GM20431 (cell line): ENCODE measurements at regions not wholly inside any gene's neighbourhood (a gene's known extent, or its start where the extent isn't known, plus 50 kb on each side); places are given as distances from the start of the nearest gene placed in this dataset.
"Not testable (repeated sequence)": the region's sequence is repeated elsewhere in the genome, so short reads cannot be mapped to it uniquely, and the experiment has no call there.

Source experiments
- in situ Hi-C: fragments of 300-500 bp; cut with MseI, MboI; formaldehyde crosslinking; loops from one replicate; pipeline ENCODE4 v1.15.0; 2020; ENCODE audit warnings: low sequenced_read_pairs; ENCODE audit not compliant: unreplicated experiment

DNA sequence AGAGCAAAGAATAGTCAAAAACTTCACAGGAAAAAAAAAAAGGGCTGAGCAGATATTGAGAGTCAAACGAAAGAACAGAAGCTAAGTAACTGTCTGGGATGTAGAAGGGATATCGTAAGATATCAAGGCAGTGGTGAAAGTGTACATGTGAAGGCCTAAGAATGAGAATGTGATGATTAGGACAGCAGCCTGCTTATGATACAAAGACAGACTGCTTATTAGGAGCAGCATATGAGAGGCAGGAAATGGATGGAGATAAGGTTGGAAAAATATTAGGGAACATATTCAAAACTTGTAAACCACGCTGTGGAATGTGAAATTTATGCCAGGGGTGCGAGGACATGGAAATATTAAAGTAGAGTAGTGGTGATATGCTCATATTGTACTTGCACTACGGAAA lies 133.1 kb upstream of the FAM174A start:
- in situ Hi-C loops, result no loop called here

- in situ Hi-C loops, result no loop called here
Measured at GRCh38 chr5:100401149-100401548, 134.0 kb upstream of the FAM174A start.

DNA sequence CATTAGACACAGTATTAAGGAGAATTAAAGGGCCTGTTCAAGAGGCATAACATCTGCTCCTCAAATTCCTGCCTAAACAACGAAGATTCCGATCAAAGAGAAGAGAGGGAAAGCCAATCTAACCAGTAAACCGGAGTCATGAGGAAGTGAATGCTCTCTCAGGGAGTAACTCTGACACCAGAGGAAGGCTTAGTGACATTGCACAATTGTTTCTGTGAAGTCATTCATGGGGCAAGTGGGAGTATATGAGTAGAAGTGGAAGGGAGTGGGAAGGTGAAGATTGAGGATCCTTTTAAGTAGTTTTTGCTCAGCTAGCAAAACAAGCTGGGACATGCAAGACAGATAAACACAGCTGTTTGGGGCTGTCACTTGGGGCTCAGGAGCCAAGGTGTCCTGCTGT lies 136.4 kb upstream of the FAM174A start:
- in situ Hi-C loops, result not testable (repeated sequence)

DNA sequence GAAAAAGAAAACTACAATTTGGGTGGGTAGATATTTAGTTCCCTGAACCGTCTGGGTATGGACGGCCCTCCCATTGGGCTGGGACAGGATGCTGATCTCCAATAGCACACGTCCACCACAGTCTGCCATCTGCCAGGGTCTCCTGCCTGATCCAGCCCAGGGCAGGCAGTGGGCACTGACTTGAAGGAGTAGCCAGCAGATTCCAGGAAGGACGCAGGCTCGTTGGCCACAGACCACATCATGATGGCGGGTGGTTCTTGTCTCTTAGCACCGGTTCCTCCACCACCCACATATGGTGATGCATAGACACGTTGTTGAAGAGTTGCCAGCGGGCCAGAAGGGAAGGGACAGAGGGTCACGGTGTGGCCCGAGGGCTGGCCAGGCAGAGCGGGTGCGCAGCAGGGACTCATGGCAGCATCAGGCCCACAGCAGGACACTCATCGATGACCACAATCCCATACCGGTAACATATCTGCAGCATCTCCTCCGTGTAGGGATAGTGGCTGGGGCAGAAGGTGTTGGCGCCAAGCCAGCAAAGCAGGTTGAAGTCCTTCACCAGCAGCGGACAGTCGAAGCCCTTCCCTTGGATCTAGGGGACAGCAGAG lies 155.8 kb upstream of the FAM174A start:
- in situ Hi-C loops, result not testable (repeated sequence)

DNA sequence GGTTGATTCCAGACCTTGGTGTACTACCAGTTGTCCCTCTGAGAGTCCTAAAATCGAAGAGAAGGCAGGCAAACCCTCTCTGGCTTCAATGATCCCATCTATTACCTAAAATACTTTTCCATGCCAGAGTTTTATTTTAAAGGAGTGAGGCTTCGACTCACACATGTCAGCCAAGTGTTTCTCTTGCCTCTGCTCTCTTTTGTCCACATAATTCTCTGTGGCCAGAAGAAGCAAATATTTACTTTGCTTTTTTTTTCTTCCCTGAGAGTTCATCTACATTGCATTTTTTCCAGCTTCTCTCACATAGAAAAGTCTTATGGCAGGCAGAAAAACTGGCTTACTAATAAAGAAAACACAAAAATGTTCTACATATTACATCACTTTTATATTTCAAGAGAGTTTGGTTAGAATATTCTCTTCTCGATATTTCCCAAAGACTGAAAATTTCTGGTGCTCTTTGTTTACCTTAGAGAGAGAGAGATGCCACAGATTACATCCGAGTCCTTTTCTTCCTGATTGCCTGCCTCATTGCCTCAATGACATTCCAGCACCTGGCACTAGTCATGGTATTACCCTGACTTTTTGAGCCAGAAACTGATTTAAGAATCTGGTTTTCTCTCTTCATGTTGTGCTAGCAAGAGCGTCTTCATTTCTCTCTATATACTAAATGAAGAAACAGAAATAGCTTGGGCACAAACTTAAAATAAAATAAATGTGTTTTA lies 170.3 kb upstream of the FAM174A start:
- in situ Hi-C loops, result not testable (repeated sequence)

DNA sequence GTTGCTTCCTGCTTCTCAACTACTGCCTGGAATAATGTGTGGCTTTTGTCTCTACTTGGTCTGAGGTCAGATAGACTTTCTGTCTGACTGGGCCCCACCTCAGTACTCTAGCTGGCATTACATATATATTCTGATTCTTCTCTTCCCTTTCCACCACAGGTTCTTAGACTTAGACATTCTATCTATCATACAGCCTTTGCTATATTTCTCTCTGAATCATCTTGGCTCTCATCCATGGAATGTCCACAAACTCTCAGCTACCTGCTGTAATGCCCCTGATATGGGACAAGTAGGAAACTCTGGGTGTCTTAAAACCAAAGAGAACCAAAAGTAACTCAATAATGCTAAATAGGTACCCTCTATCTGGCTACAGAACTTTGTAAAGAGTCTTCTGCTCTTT lies 170.8 kb upstream of the FAM174A start:
- in situ Hi-C loops, result not testable (repeated sequence)

GRCh38 chr5:100359998-100360397 lies 175.2 kb upstream of the FAM174A start:
- in situ Hi-C loops, result not testable (repeated sequence)

- in situ Hi-C loops, result not testable (repeated sequence)
Measured at GRCh38 chr5:100346269-100346668, 188.9 kb upstream of the FAM174A start.

DNA sequence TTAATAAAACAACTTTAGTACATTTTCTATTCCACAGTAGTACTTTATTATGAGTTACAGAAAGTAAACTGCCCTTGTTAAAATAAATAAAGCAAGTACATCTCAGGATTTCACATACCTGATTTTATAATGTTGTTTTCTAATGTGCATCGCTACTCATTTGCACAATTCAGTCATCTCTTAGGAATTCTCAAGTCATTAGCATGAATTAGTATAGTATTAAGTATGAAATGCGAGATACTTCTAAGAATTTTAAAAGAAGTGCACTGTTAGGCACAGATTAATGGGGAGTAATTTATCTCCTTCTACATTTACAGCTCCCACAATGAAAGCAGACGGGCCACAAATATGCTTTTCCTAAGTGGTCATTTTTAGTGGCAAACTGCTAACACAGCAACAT lies 193.7 kb upstream of the FAM174A start:
- in situ Hi-C loops, result not testable (repeated sequence)

DNA sequence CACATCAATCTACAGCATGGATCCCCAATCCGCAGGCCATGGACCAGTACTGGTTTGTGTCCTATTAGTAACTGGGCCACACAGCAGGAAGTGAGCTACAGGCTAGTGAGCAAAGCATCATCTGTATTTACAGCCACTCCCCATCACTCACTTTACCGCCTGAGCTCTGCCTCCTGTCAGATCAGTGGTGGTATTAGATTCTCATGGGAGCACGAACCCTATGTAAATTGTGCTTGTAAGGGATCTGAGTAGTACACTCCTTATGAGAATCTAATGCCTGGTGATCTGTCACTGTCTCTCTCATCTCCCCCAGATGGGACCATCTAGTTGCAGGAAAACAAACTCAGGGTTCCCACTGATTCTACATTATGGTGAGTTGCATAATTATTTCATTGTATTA lies 212.7 kb upstream of the FAM174A start:
- in situ Hi-C loops, result no loop called here

- in situ Hi-C loops, result no loop called here
Measured at GRCh38 chr5:100319885-100320284, 215.3 kb upstream of the FAM174A start.

GRCh38 chr5:100313657-100314056 lies 221.5 kb upstream of the FAM174A start:
- in situ Hi-C loops, result no loop called here

GRCh38 chr5:100311806-100312205 lies 223.4 kb upstream of the FAM174A start:
- in situ Hi-C loops, result no loop called here

DNA sequence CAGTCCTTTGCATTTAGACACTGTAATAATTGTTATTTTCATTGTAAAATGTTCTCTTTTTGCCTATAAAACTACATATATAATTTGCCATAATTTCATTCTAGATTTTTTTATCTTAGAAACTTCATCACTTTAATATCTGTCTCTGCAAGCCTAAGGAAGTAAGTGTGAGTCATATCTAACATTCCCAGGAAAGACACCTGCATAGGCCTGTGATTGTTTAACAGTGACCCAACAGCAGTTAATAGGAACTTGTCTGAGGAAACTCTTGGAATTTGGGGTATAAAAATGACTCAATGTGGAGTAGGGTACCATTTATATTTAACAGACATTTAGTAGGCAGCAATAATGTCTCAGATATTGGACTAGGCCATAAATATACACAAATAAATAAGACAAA lies 229.2 kb upstream of the FAM174A start:
- in situ Hi-C loops, result no loop called here

DNA sequence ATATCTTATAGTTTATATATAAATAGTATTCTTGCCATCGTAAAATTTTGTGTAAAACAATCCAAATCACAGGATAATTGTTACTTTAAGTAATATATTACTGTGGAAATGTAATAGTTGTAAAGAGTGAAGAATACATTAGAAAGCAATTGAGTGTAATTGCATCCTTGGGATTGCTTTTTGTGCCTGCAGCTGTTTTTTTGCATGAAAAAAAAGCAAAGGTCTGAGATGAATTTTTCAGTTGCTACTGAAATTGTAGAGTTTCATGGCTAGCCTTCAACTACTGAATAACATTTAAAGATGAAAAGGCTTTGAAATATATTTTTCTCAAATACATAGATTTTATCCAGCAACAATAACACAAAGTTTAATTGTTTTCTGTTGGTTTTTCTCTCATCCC lies 232.0 kb upstream of the FAM174A start:
- in situ Hi-C loops, result no loop called here

DNA sequence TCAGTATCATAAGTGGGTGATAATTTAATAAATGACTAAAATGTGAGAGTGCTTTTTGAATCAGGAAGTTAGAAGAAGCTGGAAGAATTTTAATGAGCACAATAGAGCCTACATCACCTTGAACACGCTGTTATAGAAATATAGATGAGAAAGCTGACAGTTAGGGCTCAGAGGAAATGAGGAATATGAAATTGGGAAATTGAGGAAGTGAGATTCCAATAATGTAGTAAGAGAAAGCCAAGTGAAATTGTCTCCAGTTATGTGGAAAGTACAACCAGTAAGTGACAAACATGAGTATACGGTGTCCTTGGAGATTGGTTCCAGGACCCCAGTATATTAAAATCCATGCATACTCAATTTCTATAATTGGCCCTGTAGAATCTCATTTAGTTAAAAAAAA lies 235.9 kb upstream of the FAM174A start:
- in situ Hi-C loops, result no loop called here

DNA sequence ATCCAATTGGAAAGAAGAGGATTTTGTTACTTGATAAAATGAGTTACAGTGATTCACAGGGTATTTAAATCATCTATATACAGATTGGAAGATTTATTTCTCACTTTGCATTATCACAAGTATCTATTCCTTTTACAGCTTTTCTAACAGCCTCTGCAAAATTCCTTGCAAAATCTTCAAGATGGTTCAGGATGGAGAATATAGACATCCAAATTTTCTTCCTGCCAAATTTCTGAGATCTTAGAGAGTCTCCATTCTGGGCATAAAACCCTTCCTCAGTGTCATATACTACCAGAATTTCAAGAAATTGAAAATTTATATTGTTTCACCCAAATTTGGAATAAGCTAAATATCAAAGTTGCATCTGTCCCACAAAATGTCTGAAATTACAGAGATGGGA lies 259.1 kb upstream of the FAM174A start:
- in situ Hi-C loops, result no loop called here

- in situ Hi-C loops, result no loop called here
Measured at GRCh38 chr5:100275631-100276030, 259.5 kb upstream of the FAM174A start.

GRCh38 chr5:100273846-100274580 lies 261.2 kb upstream of the FAM174A start:
- in situ Hi-C loops, result no loop called here

- in situ Hi-C loops, result no loop called here
Measured at GRCh38 chr5:100270023-100270771, 265.0 kb upstream of the FAM174A start.

DNA sequence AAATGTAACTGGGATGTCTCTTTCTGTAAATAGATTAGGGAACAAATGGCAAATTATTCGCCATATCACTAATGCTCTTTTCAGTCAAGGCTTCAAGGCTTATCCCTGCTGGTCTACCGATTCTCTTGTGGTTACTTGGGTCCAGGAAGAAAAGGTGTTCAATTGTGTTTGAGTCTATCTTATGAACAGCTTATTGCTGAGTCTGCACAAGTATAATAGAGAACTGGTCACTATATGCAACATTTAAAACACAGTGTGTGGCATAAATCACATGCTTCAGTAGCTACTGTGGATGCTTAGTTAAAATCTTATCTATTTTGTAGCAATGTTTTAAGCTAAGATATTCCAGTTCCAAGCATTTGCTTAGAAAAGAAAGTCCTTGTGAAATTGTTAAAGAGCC lies 274.2 kb upstream of the FAM174A start:
- in situ Hi-C loops, result no loop called here
